Type B pancreatic cell (in vitro differentiated cells): ENCODE measurements at regions not wholly inside any gene's neighbourhood (a gene's known extent, or its start where the extent isn't known, plus 50 kb on each side); places are given as distances from the start of the nearest gene placed in this dataset.
A peak's percentile ranks its signal among the peaks of the same experiment; 100 is the strongest.

Source experiments
- DNase-seq: peaks from one replicate; pipeline ENCODE4 v3.0.0; 2021; ENCODE audit warnings: mixed read lengths; ENCODE audit not compliant: unreplicated experiment; ENCODE audit errors: extremely low spot score
- H3K27ac Mint-ChIP-seq: 2 replicates; pipeline ENCODE4 v1.8.0; 2021; ENCODE audit warnings: mild to moderate bottlenecking, mixed read lengths
- H3K27me3 Mint-ChIP-seq: 2 replicates; pipeline ENCODE4 v1.8.0; 2021; ENCODE audit warnings: mixed read lengths
- H3K36me3 Mint-ChIP-seq: 2 replicates; pipeline ENCODE4 v1.8.0; 2021; ENCODE audit warnings: mixed read lengths
- H3K4me1 Mint-ChIP-seq: one replicate; pipeline ENCODE4 v1.8.0; 2021; ENCODE audit warnings: mixed read lengths; ENCODE audit not compliant: unreplicated experiment
- H3K4me3 Mint-ChIP-seq: 2 replicates; pipeline ENCODE4 v1.8.0; 2021; ENCODE audit warnings: mild to moderate bottlenecking, mixed read lengths
- H3K9me3 Mint-ChIP-seq: 2 replicates; pipeline ENCODE4 v1.8.0; 2021; ENCODE audit warnings: mixed read lengths
- CTCF ChIP-seq: fragments of 200-600 bp; sonication (generic); conservative IDR thresholded peaks from 2 replicates; pipeline ENCODE4 v1.5.0; 2021; ENCODE audit warnings: antibody characterized with exemption, mild to moderate bottlenecking

DNA sequence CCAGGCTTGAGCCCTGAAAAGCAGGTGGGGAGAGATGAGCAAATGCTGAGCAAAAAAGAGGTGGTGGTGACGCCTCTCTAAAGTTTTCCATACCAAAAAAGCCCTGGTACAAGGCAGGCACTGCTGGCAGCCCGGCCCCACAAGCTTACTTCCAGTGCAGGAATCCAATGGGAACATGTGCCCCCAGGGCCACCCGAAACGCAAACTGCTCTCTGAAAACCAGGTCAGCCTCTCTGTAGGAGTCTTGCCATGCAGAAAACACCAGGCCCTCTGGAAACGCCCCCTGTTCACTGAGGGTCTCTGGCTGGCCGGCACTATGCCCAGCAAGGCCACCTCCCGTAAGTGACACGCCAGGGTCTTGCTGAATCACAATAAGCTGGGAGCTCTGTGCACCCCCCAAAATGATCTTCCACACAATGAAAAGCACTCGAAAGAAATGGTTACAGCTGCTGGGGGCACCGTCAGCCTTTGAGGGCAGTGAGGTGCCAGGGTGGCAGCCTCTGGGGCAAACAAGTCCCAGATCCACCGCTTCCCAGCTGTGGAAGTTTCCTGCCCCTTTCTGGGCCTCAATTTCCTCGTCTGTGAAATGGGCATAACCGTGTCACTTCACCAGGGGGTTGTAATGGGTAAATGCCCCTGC is 170.5 kb downstream of the TOMM20 start:
- no peak overlapping the region for H3K4me3 Mint-ChIP-seq
- no peaks in the 10 kb centered on the region for H3K9me3 Mint-ChIP-seq
- DNase-seq: peak; percentile 66
- no peaks in the 10 kb centered on the region for H3K36me3 Mint-ChIP-seq
- peak overlapping the region; percentile 95 for H3K27ac Mint-ChIP-seq
- H3K27me3 Mint-ChIP-seq: no peaks in the 10 kb centered on the region
- peaks cover 78% of the 10 kb centered on the region for H3K4me1 Mint-ChIP-seq
- TF ChIP-seq CTCF: no peak

DNA sequence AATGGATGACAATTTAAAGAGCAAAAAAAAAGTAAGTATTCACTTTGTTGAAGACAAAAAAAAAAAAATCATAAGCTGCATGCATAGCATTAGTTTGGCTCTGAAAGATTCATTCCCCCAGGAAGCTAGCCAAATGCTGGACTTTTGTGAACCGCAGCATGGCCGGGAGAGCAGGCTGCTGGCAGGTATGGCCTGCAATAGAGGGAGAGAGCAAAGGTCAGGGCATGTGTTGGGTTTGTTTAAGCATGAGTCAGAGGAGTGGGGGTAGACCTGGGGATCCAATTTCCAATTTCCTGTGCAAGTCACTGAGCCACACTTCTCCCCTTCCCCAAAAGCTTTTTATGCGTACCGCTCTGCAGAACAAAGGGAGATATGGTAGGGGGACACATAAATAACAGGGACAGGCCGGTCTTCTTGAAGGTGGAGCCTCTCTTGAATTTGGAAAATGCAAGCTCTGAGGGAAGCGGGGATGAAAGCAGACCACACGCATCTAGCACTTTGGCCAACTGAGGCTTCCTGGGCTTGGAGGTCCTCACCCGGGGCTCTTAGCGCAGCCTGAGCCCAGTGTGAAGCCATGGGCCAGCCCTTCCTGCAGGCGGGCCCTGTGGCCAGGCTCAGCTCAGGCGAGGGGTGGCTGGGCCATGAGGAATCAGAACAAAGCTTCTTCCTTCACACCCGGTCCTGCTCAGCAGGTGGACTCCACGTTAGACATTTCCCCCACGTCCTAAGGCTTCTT is 171.1 kb downstream of the TOMM20 start:
- peak; percentile 77 for DNase-seq
- H3K4me1 Mint-ChIP-seq: peaks cover 72% of the 10 kb centered on the region
- peak overlapping the region; percentile 81 for H3K4me3 Mint-ChIP-seq
- TF ChIP-seq CTCF: no peak
- H3K27ac Mint-ChIP-seq: peak overlapping the region; percentile 95
- no peaks in the 10 kb centered on the region for H3K36me3 Mint-ChIP-seq
- H3K27me3 Mint-ChIP-seq: no peaks in the 10 kb centered on the region
- H3K9me3 Mint-ChIP-seq: no peaks in the 10 kb centered on the region

DNA sequence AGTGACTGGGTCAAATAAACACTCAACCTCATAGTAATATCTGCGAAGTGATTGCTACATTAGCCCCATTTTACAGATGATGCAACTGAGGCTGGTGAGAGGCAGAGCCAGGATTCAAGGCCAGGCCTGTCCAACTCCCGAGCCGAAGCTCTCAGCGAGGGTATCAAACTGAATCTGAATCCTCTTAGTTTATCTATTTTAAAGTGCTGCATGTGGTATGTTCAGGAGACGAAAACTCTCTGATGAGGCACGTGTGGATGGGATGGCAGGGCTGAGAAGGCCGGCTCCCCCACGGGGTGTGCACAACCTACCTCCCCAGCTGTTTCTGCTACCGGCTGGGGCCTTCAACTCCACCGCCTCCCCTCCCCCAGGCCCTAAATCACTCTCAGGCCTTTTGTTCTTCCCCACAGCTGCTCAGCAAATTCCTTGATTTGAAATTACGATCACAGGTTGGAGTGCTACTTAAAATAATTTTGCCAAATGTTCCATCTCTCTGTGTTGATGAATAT is 171.8 kb downstream of the TOMM20 start:
- Mint-ChIP-seq H3K9me3 (no peaks in the 10 kb centered on the region), H3K4me1 (peaks cover 66% of the 10 kb centered on the region), H3K36me3 (no peaks in the 10 kb centered on the region), H3K4me3 (peak overlapping the region; percentile 81), H3K27ac (peak overlapping the region; percentile 95), H3K27me3 (no peaks in the 10 kb centered on the region)
- TF ChIP-seq CTCF: no peak
- peak; percentile 68 for DNase-seq

DNA sequence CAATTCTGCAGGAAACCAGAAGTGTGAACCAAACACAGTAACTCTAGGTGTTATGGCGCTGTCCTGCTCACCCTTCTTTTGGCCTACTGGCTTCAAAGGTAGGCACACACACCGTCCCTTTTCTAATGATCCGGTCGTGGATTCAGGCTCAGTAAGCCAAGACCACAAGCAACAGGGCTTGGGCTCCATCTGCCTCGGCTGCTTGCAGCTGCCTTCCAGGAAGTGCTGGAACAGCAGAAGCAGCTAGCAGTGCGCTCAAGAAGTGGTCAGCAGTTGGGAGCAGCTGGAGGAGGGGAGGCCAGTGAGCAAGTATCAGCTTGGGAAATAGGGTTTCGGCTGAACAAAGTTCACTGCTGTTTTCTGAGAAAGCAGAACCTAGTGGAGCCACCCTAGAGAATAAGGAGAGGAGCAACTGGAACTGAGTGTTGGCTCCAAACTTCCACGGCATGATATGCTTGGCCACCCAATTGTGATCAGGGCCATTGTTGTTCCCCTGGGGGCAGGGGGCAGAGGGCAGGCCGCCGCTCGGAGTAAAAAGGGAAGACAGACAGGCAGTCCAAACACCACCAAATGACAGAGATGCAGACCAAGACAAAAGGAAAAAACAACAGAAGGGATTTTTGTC is 173.4 kb downstream of the TOMM20 start:
- peak overlapping the region; percentile 72 for H3K4me3 Mint-ChIP-seq
- H3K36me3 Mint-ChIP-seq: no peaks in the 10 kb centered on the region
- H3K9me3 Mint-ChIP-seq: no peaks in the 10 kb centered on the region
- DNase-seq: peak; percentile 44
- TF ChIP-seq CTCF: no peak
- H3K4me1 Mint-ChIP-seq: peaks cover 51% of the 10 kb centered on the region
- H3K27ac Mint-ChIP-seq: peak overlapping the region; percentile 93
- no peaks in the 10 kb centered on the region for H3K27me3 Mint-ChIP-seq

DNA sequence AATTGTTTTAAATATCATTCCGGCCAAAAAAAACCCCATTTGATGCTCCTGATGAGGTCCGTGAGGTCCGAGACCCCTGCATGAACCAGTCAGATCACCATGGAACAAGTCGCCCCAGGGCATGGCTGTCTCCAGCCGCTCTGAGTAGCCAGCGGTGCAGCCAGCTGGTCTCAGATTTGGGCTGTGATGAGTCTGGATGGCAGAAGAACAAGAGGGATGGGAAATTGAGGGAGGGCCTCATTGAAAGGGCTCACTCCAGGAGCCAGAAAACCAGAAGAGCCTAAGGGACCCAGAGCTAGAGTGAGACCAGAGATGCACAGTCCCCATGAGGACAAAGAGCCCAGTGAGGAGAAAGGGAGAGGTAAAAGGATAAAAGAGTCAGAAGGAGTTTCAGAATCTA is 174.0 kb downstream of the TOMM20 start:
- Mint-ChIP-seq H3K36me3 (no peaks in the 10 kb centered on the region), H3K9me3 (no peaks in the 10 kb centered on the region), H3K4me3 (peak overlapping the region; percentile 28), H3K4me1 (peaks cover 46% of the 10 kb centered on the region), H3K27ac (peak overlapping the region; percentile 93), H3K27me3 (no peaks in the 10 kb centered on the region)
- TF ChIP-seq CTCF: no peak
- peak; percentile 54 for DNase-seq
